ENCODE measurements at regions not wholly inside any gene's neighbourhood (a gene's known extent, or its start where the extent isn't known, plus 50 kb on each side); places are given as distances from the start of the nearest gene placed in this dataset.
"Not testable (repeated sequence)": the region's sequence is repeated elsewhere in the genome, so short reads cannot be mapped to it uniquely, and the experiment has no call there.

GRCh38 chr7:152541892-152542291 is 106.1 kb upstream of the KMT2C start:
- no peaks in the 10 kb centered on the region for H3K27me3 ChIP-seq (replicated peaks; ENCODE audit: control insufficient read depth, insufficient read depth, low read length)
- no peak for DNase-seq (ENCODE audit: extremely low read depth, insufficient read length)
- no peak for TF ChIP-seq CTCF (IDR thresholded peaks at IDR 0.05; ENCODE audit: insufficient read depth, low read length, poor library complexity, severe bottlenecking)
- H3K4me3 ChIP-seq (replicated peaks; ENCODE audit: low read depth, low read length) = no peak overlapping the region
- H3K36me3 ChIP-seq (ENCODE audit: control insufficient read depth, insufficient read depth, low read length) = no peaks in the 10 kb centered on the region

GRCh38 chr7:152539190-152539495 is 103.3 kb upstream of the KMT2C start:
- not testable (repeated sequence) for DNase-seq (ENCODE audit: extremely low read depth, insufficient read length); H3K36me3 ChIP-seq (ENCODE audit: control insufficient read depth, insufficient read depth, low read length); H3K4me3 ChIP-seq (replicated peaks; ENCODE audit: low read depth, low read length); H3K27me3 ChIP-seq (replicated peaks; ENCODE audit: control insufficient read depth, insufficient read depth, low read length)

- H3K4me3 ChIP-seq (replicated peaks; ENCODE audit: low read depth, low read length); H3K36me3 ChIP-seq (ENCODE audit: control insufficient read depth, insufficient read depth, low read length); DNase-seq (ENCODE audit: extremely low read depth, insufficient read length); H3K27me3 ChIP-seq (replicated peaks; ENCODE audit: control insufficient read depth, insufficient read depth, low read length): not testable (repeated sequence)
These were observed 102.8 kb upstream of the KMT2C start for GRCh38 chr7:152538346-152539189.

GRCh38 chr7:152537639-152538038 is 101.8 kb upstream of the KMT2C start:
- Histone ChIP-seq H3K36me3 (ENCODE audit: control insufficient read depth, insufficient read depth, low read length) (no peaks in the 10 kb centered on the region), H3K27me3 (replicated peaks; ENCODE audit: control insufficient read depth, insufficient read depth, low read length) (no peaks in the 10 kb centered on the region), H3K4me3 (replicated peaks; ENCODE audit: low read depth, low read length) (no peak overlapping the region)
- DNase-seq (ENCODE audit: extremely low read depth, insufficient read length) = no peak
- no peak for TF ChIP-seq CTCF (IDR thresholded peaks at IDR 0.05; ENCODE audit: insufficient read depth, low read length, poor library complexity, severe bottlenecking)

- Histone ChIP-seq H3K27me3 (replicated peaks; ENCODE audit: control insufficient read depth, insufficient read depth, low read length) (no peaks in the 10 kb centered on the region), H3K36me3 (ENCODE audit: control insufficient read depth, insufficient read depth, low read length) (no peaks in the 10 kb centered on the region), H3K4me3 (replicated peaks; ENCODE audit: low read depth, low read length) (no peak overlapping the region)
- DNase-seq (ENCODE audit: extremely low read depth, insufficient read length) = no peak
- TF ChIP-seq CTCF (IDR thresholded peaks at IDR 0.05; ENCODE audit: insufficient read depth, low read length, poor library complexity, severe bottlenecking) = no peak
These were observed 92.8 kb upstream of the KMT2C start for GRCh38 chr7:152528612-152529011.

GRCh38 chr7:152527610-152528032 is 91.8 kb upstream of the KMT2C start:
- Histone ChIP-seq H3K36me3 (ENCODE audit: control insufficient read depth, insufficient read depth, low read length) (no peaks in the 10 kb centered on the region), H3K4me3 (replicated peaks; ENCODE audit: low read depth, low read length) (no peak overlapping the region), H3K27me3 (replicated peaks; ENCODE audit: control insufficient read depth, insufficient read depth, low read length) (no peaks in the 10 kb centered on the region)
- TF ChIP-seq CTCF (IDR thresholded peaks at IDR 0.05; ENCODE audit: insufficient read depth, low read length, poor library complexity, severe bottlenecking) = no peak
- no peak for DNase-seq (ENCODE audit: extremely low read depth, insufficient read length)

GRCh38 chr7:152523916-152524315 is 88.1 kb upstream of the KMT2C start:
- Histone ChIP-seq H3K27me3 (replicated peaks; ENCODE audit: control insufficient read depth, insufficient read depth, low read length) (no peaks in the 10 kb centered on the region), H3K4me3 (replicated peaks; ENCODE audit: low read depth, low read length) (no peak overlapping the region), H3K36me3 (ENCODE audit: control insufficient read depth, insufficient read depth, low read length) (no peaks in the 10 kb centered on the region)
- TF ChIP-seq CTCF (IDR thresholded peaks at IDR 0.05; ENCODE audit: insufficient read depth, low read length, poor library complexity, severe bottlenecking) = no peak
- DNase-seq (ENCODE audit: extremely low read depth, insufficient read length) = no peak
